Loucy (cell line): ENCODE measurements at regions not wholly inside any gene's neighbourhood (a gene's known extent, or its start where the extent isn't known, plus 50 kb on each side); places are given as distances from the start of the nearest gene placed in this dataset.

Experiments
- H2AFZ ChIP-seq: fragments of 200-600 bp; sonication (generic); 2 replicates; pipeline ENCODE4 v1.6.0; 2016; ENCODE audit warnings: antibody characterized with exemption, mild to moderate bottlenecking, low read length, moderate library complexity
- H3F3A ChIP-seq: fragments of 200-600 bp; 2 replicates; pipeline ENCODE4 v1.6.0; 2016; ENCODE audit warnings: antibody characterized with exemption, low read depth, mild to moderate bottlenecking
- H3K27me3 ChIP-seq: fragments of 200-600 bp; sonication (generic); 2 replicates; pipeline ENCODE4 v1.6.1; 2014; ENCODE audit warnings: low read length, mild to moderate bottlenecking; ENCODE audit not compliant: insufficient read depth, poor library complexity, severe bottlenecking
- H3K36me3 ChIP-seq: fragments of 200-600 bp; sonication (generic); 2 replicates; pipeline ENCODE4 v1.6.1; 2016; ENCODE audit warnings: low read length; ENCODE audit not compliant: insufficient read depth
- H3K4me1 ChIP-seq: fragments of 200-600 bp; sonication (generic); 2 replicates; pipeline ENCODE4 v1.5.1; 2014; ENCODE audit warnings: low read length, mild to moderate bottlenecking; ENCODE audit not compliant: insufficient read depth, poor library complexity, severe bottlenecking
- H3K4me2 ChIP-seq: fragments of 200-600 bp; sonication (generic); 2 replicates; pipeline ENCODE4 v1.6.0; 2014; ENCODE audit warnings: antibody characterized with exemption, low read length, low read depth, mild to moderate bottlenecking; ENCODE audit not compliant: poor library complexity, severe bottlenecking
- H3K4me3 ChIP-seq: fragments of 200-600 bp; sonication (generic); 2 replicates; pipeline ENCODE4 v1.5.1; 2014; ENCODE audit warnings: low read length, mild to moderate bottlenecking, mixed read lengths; ENCODE audit not compliant: poor library complexity, severe bottlenecking
- H3K79me2 ChIP-seq: fragments of 200-600 bp; sonication (generic); 2 replicates; pipeline ENCODE4 v1.6.1; 2014; ENCODE audit warnings: low read length; ENCODE audit not compliant: insufficient read depth
- H3K9ac ChIP-seq: fragments of 200-600 bp; sonication (generic); 2 replicates; pipeline ENCODE4 v1.6.0; 2014; ENCODE audit warnings: mild to moderate bottlenecking, low read depth, low read length, moderate library complexity; ENCODE audit not compliant: poor library complexity, severe bottlenecking
- H3K9me2 ChIP-seq: fragments of 200-600 bp; sonication (generic); replicated peaks from 2 replicates; pipeline ENCODE4 v1.6.1; 2016; ENCODE audit warnings: low read depth, low read length, mixed read lengths
- H3K9me3 ChIP-seq: fragments of 200-600 bp; sonication (generic); 2 replicates; pipeline ENCODE4 v1.6.1; 2014; ENCODE audit warnings: mild to moderate bottlenecking, antibody characterized with exemption, low read length, low read depth; ENCODE audit not compliant: insufficient read depth
- H4K20me1 ChIP-seq: fragments of 200-600 bp; sonication (generic); 2 replicates; pipeline ENCODE4 v1.6.0; 2014; ENCODE audit warnings: antibody characterized with exemption, low read length, mild to moderate bottlenecking; ENCODE audit not compliant: insufficient read depth, poor library complexity, severe bottlenecking
- EZH2phosphoT487 ChIP-seq: fragments of 200-600 bp; IDR thresholded peaks from 2 replicates; pipeline ENCODE4 v1.6.1; 2018; ENCODE audit warnings: antibody characterized with exemption, mild to moderate bottlenecking, moderate library complexity, borderline replicate concordance
- TF ChIP-seq, protein P1 (sequence below): fragments of 200-600 bp; sonication (generic); conservative IDR thresholded peaks from 2 replicates; pipeline ENCODE4 v1.5.1; 2014; ENCODE audit warnings: mild to moderate bottlenecking, antibody characterized with exemption, low read length

DNA sequence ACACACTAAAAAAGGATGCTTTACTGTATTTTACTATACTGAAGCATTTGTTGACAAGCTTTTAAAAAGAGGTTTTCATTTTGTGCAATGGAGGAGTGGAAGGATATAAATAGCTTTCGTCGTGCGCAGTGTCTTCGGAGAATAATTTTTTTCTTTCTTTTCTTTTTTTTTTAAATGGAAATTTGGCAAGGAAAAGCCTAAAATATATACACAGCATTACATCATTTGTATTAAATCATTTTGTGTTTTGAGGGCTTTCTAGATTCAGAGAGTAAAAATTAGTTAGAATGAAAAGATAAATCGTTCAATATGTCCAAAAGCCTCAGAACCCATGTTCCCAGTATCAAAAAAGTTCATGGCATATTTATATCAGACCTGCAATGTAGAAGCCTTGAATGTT lies 150.2 kb upstream of the FERD3L start:
- Histone ChIP-seq H3K36me3 (no peaks in the 10 kb centered on the region), H3K9me2 (no peaks in the 10 kb centered on the region), H3K4me3 (no peak overlapping the region), H3K4me1 (no peaks in the 10 kb centered on the region), H2AFZ (no peak overlapping the region), H3F3A (no peaks in the 10 kb centered on the region), H3K79me2 (no peaks in the 10 kb centered on the region), H3K9me3 (no peaks in the 10 kb centered on the region), H3K27me3 (no peaks in the 10 kb centered on the region), H3K9ac (no peak overlapping the region), H4K20me1 (no peaks in the 10 kb centered on the region), H3K4me2 (no peak overlapping the region)
- TF ChIP-seq EZH2phosphoT487, result no peak
- TF ChIP-seq, protein P1, sequence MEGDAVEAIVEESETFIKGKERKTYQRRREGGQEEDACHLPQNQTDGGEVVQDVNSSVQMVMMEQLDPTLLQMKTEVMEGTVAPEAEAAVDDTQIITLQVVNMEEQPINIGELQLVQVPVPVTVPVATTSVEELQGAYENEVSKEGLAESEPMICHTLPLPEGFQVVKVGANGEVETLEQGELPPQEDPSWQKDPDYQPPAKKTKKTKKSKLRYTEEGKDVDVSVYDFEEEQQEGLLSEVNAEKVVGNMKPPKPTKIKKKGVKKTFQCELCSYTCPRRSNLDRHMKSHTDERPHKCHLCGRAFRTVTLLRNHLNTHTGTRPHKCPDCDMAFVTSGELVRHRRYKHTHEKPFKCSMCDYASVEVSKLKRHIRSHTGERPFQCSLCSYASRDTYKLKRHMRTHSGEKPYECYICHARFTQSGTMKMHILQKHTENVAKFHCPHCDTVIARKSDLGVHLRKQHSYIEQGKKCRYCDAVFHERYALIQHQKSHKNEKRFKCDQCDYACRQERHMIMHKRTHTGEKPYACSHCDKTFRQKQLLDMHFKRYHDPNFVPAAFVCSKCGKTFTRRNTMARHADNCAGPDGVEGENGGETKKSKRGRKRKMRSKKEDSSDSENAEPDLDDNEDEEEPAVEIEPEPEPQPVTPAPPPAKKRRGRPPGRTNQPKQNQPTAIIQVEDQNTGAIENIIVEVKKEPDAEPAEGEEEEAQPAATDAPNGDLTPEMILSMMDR, result no peak

DNA sequence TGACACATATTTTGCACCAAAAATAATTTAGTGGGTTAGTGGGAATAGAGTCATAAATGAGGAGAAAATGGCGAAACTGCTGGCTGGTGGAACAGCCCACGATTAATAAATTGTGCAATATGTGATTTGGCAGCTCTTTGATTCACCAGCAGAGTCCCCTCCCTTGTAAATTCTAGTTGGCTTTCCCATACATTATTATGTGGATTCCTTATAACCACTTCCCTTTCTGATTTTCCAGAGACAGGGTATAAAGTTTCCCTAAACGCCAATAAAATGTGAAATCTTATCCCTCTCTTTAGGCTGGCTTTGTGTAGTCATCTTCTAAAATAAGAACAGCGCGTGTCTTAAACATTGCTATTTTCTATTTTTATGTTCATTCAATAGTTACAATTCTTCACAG lies 149.4 kb upstream of the FERD3L start:
- Histone ChIP-seq H3K27me3 (no peaks in the 10 kb centered on the region), H3K4me2 (no peak overlapping the region), H3K4me1 (no peaks in the 10 kb centered on the region), H3K36me3 (no peaks in the 10 kb centered on the region), H4K20me1 (no peaks in the 10 kb centered on the region), H2AFZ (no peak overlapping the region), H3K9ac (no peak overlapping the region), H3F3A (no peaks in the 10 kb centered on the region), H3K4me3 (no peak overlapping the region), H3K79me2 (no peaks in the 10 kb centered on the region), H3K9me3 (no peaks in the 10 kb centered on the region), H3K9me2 (no peaks in the 10 kb centered on the region)
- TF ChIP-seq, protein P1, result no peak
- TF ChIP-seq EZH2phosphoT487, result no peak

DNA sequence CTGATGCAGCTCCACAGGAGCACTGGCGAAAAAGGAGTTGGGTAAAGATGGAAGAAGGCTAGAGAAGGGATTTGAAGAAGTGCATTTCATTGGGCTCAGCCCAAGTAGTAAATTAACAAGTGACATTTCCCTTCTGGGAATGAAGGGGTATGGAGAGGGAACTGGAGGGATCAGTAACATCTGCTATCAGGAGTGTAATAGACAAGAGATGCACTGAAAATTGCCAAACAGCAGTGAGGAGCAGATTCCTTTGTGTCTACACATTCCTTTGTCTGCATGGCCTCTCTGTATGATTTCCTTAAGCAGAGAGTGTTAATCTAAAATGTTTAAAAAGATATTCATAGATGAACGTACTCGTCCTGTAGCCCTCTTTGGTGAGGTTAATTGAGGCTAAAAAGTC lies 148.2 kb upstream of the FERD3L start:
- H3F3A ChIP-seq, result no peaks in the 10 kb centered on the region
- TF ChIP-seq, protein P1, result no peak
- no peak overlapping the region for H3K4me2 ChIP-seq
- no peaks in the 10 kb centered on the region for H3K9me2 ChIP-seq
- no peaks in the 10 kb centered on the region for H3K79me2 ChIP-seq
- H3K4me3 ChIP-seq, result no peak overlapping the region
- H2AFZ ChIP-seq, result peak overlapping the region; percentile 7; the same call in 1 of the 2 replicates
- H3K36me3 ChIP-seq, result no peaks in the 10 kb centered on the region
- H3K9ac ChIP-seq, result no peak overlapping the region
- no peaks in the 10 kb centered on the region for H3K27me3 ChIP-seq
- H3K4me1 ChIP-seq, result no peaks in the 10 kb centered on the region
- no peaks in the 10 kb centered on the region for H4K20me1 ChIP-seq
- no peaks in the 10 kb centered on the region for H3K9me3 ChIP-seq
